Urothelium cell line (cell line): ENCODE measurements at regions not wholly inside any gene's neighbourhood (a gene's known extent, or its start where the extent isn't known, plus 50 kb on each side); places are given as distances from the start of the nearest gene placed in this dataset.

ENCODE experiments used
- DNase-seq: peaks from one replicate; pipeline ENCODE4 v3.0.0; 2011; ENCODE audit warnings: low spot score, mixed read lengths
- FAIRE-seq: peaks from 2 replicates; lab custom pipeline; 2011; peaks lifted over from hg19 to GRCh38; lab: Jason Lieb, UNC

DNA sequence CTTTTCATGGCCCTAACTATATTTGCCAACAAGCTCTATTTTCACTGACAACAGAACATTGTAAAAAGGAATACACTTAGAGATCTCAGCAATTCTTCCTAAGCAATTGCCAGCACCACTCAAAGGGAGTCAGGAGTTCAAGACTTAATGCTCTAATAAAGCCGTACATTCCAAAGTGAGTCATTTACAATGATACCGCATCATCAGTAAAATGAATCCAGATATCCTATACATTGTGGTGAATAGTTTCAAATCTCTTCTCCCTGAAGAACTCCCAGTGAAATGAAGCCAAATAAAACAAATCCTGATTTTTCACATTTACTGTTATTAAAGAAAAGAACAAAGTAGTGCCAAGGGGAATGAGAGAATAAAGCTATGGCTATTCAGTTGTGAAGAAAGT, 2898.7 kb upstream of the PCDH20 start:
- no peak for DNase-seq

GRCh38 chr13:64311948-64312347, 2896.3 kb upstream of the PCDH20 start:
- DNase-seq: no peak
- no peak for FAIRE-seq

More for the DNA sequence above, 2898.7 kb upstream of the PCDH20 start:
- FAIRE-seq: no peak

DNA sequence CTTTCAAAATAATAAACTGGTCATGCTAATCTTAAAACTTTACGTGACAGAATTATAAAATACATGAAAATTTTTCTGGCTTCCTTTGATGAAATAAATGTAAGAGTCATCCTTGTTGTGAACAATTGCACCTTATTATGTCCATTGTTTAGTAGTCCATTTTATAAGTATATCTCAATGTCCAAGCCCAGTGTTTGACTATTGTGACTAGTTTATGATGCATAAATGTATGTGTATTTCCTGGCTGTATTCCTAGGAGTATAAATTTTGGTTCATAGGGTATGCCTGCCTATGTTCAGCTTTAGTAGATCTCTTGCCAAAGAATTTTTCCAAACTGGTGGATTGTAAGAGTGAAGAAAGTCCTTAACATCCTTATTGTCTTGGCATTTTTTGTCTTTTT, 2895.5 kb upstream of the PCDH20 start:
- FAIRE-seq (no peak), DNase-seq (no peak)

- no peak for FAIRE-seq
- DNase-seq: no peak
These were observed 2889.6 kb upstream of the PCDH20 start for GRCh38 chr13:64305246-64305645.

DNA sequence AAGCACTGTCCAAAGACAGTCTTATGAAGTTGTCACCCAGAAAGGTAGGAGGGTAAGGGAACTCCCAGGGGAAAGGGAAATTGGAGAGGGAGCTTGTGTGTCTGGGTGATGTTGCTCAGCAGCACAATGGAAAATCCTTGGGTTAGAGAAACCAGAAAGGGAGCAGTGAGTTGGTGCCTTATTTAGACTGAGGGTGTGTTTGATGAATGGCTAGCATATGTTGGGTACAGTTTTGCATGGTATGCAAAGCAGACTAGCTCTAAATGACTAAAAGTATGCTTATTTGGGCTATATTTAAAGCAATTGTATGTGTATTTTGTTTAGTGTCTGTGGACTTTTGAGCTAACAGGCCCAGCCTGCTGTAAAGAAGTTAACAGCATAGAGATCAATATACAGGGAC, 2884.6 kb upstream of the PCDH20 start:
- DNase-seq (no peak), FAIRE-seq (no peak)

DNA sequence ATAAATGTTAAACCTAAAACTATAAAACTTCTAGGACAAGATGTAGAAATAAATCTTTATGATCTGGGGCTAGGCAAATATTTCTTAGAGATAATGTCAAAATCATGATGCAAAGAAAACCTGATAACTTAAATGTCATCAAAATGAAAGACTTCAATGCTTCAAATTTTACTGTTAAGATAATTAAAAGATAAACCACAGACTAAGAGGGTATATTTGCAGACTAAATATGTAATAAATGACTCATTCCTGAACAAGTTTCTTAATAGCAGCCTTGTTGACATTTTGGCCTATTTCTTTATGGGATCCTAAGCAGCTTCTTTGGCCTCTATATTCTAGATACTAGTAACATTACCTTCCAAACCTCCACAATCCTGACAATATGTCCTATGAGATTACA, 2878.3 kb upstream of the PCDH20 start:
- FAIRE-seq: no peak

DNA sequence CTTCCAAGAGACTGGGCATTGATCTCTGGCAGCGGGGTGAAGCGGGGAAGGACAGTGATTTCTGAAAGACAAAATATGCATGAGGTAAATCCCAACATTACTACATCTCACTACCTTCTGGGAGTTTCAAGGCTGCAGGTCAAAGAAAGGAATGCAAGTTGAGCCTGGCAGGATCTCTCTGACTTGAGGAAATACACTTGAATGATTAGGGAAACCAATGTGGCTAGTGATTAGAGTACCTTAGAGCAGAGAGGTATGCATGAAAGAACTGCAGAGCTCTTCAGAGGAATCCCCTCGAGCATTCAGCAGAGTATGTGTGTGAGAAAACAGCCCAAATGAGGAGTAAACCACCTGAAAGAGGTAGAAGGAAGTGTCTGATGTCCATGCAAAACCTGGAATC, 2874.1 kb upstream of the PCDH20 start:
- FAIRE-seq (no peak), DNase-seq (no peak)

More for the DNA sequence above, 2878.3 kb upstream of the PCDH20 start:
- DNase-seq: no peak

GRCh38 chr13:64283926-64284325, 2868.3 kb upstream of the PCDH20 start:
- no peak for DNase-seq
- no peak for FAIRE-seq

DNA sequence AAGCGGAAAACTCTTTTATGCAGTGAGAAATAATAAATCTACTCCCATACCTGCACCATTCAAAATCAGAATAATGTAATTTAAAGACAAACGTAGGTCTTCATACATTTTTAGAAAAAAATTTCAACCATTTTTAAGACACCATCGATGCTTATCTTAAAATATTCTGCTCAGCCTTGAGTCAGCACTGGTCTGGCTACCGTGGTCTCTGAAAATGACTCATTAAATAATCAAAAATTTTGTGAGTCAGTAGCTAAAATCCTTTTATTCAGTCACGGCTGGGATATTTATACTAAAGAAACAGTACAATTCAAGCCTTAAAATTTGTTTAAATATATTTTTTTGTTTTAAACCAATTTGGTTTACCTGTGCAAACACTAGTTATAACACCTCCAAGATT, 2862.8 kb upstream of the PCDH20 start:
- DNase-seq (no peak), FAIRE-seq (no peak)

GRCh38 chr13:64277097-64277496, 2861.4 kb upstream of the PCDH20 start:
- FAIRE-seq (no peak), DNase-seq (no peak)

DNA sequence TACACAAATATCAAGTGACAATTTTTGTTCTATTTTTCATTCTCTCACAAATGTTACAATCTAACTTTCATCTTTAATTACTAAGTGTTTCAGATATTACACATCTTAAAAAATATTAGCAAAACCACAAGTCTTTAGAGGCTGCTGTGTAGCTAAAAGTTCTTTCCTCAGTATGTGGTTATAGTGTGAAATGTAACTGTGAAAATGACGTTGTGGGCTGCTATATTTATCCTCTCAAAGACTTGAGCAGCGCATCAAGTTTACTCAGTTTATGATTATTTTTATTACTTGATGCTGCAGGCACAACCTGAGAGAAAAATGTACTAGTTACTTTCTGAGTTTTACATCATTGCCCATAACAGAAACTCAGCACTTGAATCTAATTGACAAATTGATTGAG, 2860.6 kb upstream of the PCDH20 start:
- FAIRE-seq (no peak), DNase-seq (no peak)

DNA sequence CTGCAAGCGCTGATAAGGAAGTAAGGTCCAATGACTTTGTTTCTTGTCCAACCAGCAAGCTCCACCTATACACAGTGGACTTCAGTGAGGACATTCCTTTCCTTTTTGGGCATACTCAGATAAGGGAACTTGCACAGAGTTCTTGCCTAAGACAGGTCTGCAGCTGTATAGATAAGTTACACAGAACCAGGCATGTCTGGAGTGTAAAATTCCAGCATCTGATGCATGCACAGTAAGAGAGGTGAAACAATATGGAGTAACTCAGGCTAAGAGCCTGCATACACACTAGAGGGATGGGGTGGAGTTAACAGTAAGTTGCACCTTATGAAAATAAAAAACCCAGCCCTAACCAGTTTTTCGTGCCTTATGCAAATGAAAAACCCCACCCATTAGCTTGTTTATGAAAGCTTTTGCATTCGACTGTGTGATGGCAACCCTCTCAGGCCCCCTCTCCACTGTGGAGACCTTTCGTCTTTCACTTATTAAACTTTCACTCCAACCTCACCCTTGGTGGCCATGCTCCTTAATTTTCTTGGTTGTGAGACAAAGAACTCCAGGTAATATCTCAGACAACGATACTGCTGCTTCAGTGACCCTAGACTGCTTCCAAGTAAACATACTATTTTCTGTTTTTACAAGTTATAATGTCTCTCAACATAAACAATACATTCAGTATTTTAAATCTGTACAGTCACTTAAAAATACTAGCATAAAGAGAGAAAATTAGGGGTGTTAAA, 2859.0 kb upstream of the PCDH20 start:
- FAIRE-seq (no peak), DNase-seq (no peak)

- FAIRE-seq: no peak
These were observed 2858.1 kb upstream of the PCDH20 start for GRCh38 chr13:64273780-64274179.

DNA sequence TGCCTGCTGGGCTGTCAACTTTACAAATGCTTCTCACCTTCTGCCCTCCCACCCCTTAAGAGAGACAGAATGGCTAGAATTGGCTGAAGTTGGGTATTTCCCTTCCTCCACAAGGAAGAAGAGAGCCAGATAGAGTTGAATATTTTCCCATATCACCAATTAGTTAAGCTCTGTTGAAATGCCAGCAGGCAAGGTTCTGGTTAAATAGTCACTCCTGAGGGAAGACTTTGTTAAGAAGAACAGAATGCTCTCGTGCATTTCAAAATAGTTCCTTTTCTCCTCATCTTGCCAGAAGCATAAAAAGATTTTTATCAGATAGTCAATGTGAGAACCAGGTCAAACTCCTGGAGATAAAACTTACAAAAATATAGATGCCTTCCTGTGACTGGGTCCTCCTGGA, 2857.0 kb upstream of the PCDH20 start:
- FAIRE-seq (no peak), DNase-seq (no peak)

More at GRCh38 chr13:64273780-64274179, 2858.1 kb upstream of the PCDH20 start:
- DNase-seq: no peak

DNA sequence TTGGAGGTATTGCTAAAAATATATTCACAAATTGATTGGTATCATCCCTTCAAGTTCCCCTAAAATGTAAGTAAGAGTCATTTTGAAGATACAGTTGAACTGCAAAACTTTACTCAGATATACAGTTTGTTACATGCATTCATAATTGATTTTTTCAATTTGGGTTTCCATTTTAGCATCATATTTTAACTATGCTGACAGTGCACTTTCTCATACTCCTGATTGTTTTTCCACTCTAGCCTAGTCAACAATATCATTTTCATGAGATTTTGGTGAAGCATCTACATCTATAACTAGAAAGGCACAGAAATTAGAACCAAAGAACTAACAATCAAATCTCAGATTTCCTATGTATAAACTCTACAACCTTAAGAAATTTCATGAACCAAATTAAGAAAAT, 2850.4 kb upstream of the PCDH20 start:
- DNase-seq: no peak
- FAIRE-seq: no peak

DNA sequence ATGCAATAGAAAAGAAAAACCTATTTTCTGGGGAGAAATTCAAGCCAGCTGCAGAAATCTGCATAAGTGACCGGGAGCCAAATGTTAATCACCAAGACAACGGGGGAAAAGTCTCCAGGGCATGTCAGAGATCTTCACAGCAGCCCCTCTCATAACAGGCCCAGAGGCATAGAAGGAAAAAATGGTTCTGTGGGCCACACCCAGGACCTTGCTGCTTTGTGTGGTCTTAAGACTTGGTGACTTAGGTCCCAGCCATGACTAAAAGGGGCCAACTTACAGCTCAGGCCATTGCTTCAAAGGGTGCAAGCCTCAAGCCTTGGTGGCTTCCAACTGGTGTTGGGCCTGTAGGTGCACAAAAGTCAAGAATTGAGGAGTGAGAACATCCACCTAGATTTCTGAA, 2847.6 kb upstream of the PCDH20 start:
- DNase-seq (no peak), FAIRE-seq (no peak)

GRCh38 chr13:64256751-64257150, 2841.1 kb upstream of the PCDH20 start:
- FAIRE-seq: no peak
- no peak for DNase-seq

DNA sequence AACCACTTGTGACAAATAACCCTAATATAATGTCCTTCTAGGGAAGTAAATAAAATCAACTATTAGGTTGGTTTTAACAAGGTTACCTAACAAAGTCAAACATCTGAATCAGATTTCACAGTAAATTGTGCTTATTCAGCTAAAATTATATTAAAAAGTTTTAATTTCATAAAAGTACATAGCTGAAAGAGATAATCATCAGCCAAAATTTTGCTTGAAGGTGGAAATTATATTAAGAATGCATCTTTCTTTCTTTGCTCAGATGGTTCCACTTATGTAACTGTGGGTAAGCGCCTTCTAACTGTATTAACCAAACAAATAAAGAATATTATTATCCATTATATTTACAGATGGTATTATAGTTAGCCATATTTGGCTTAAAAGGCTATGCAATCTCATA, 2840.3 kb upstream of the PCDH20 start:
- DNase-seq: no peak

DNA sequence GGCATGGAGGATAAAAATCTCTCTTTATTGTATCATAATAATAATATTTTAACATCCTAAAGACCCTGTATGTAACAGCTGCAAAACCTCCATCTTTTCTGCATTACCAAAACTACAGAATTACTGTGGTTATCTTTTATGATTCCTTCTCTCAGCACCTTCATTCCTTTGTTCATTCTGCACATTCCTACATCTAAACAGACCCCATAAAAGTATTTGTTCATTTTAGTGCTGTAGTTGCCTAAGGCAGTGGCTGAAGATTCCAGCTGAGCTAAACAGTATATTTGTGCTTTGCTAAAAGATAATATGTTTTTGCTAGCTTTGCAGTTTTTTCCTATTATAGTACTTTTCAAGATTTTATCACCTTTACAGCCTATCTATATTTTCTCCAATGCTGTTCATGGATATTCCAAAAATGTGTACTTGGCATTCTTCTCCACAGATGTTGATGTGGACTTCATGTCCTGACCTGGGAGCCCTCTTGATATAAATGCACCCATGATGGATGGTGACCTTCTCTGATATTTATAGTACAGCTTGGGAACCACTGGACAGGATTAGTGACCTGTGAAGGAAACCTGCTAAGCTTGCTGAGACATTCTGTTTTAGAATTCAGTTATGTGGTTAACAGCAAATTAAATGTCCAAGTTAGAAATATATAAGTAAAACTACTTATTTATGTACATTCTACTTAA, 2832.9 kb upstream of the PCDH20 start:
- DNase-seq: no peak
- no peak for FAIRE-seq

More for the DNA sequence above, 2840.3 kb upstream of the PCDH20 start:
- FAIRE-seq: no peak

DNA sequence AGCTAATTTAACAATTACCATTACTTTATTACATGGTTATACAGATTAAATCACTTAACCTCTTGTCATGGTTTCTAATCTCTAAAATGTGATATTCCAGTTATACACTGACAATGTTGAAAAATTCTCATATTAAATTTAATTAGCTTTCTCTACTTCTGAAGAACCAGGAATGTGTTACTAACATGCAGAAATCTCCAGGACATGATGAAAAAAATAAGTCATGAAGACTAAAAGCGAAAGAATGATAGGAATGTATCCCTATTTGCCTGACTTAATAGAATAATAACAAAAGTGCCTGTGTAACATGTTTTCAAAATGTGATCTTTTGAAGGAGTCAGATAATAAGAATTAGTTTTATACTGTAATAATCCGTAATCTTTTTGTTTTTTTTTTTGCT, 2823.7 kb upstream of the PCDH20 start:
- FAIRE-seq (no peak), DNase-seq (peak; percentile 2)

GRCh38 chr13:64234255-64234654, 2818.6 kb upstream of the PCDH20 start:
- FAIRE-seq (no peak), DNase-seq (no peak)

DNA sequence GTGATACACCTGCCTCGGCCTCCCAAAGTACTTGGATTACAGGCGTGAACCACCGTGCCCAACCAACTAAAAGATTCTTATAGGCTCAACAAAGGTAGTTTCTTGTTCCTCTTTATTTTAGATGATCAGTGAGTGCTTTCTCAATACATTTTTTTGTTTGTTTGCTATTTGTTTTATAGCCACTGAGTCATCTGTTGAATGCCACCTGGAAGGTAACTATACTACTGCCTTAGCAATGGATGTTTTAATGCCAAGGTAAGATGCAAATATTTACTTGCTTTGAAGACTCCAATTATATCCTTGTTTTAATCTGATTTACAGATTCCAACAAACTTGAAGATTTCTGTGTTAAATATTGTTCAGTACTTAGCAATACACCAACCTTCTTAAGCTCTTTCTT, 2807.4 kb upstream of the PCDH20 start:
- FAIRE-seq (no peak), DNase-seq (no peak)
